K562 (cell line): ENCODE measurements at regions not wholly inside any gene's neighbourhood (a gene's known extent, or its start where the extent isn't known, plus 50 kb on each side); places are given as distances from the start of the nearest gene placed in this dataset.

Source experiments
- ATAC-seq: fragments of 200-7000 bp; cut with Tn5 transposase; 3 replicates; pipeline ENCODE4 v1.9.1; 2020; ENCODE audit warnings: moderate library complexity
- BruUV-seq: library from RNA; stranded (reverse); fragments of 400-500 nt; replicated peaks from 2 replicates; lab custom pipeline; 2021; lab: Mats Ljungman, UMichigan
- CTCF ChIA-PET: fragments of 300-600 bp; formaldehyde crosslinking; extraction: SDS; loops from one replicate; lab custom pipeline; 2021; ENCODE audit warnings: low intra/inter-chr PET ratio; lab: Yijun Ruan, JAX
- POLR2A ChIA-PET: fragments of 300-600, 350-650 bp; sonication (Branson Sonifier 250); formaldehyde crosslinking; extraction: SDS; loops from one replicate; lab custom pipeline; 2021; ENCODE audit warnings: antibody characterized with exemption, inconsistent platforms; lab: Yijun Ruan, JAX
- DNase-seq, 4 experiments: peaks; one replicate each; pipeline versions ENCODE4 v3.0.0 to v3.0.0-alpha.2; 2011 to 2018; ENCODE audit warnings: low spot score in 3 of 4, mixed read lengths in 3 of 4; ENCODE audit errors: extremely low read depth in 1 of 4
- FAIRE-seq: peaks from 2 replicates; lab custom pipeline; 2011; peaks lifted over from hg19 to GRCh38; lab: Jason Lieb, UNC
- H2AFZ ChIP-seq: 2 replicates; pipeline ENCODE4 v1.6.0; 2011; ENCODE audit warnings: low read depth, low read length, control low read depth, inconsistent platforms
- H3K27ac ChIP-seq: fragments of 200-600 bp; 3 replicates; pipeline ENCODE4 v1.8.0; 2011; ENCODE audit warnings: low read depth, mild to moderate bottlenecking, control low read depth, inconsistent platforms, low read length, moderate library complexity, mixed read lengths; ENCODE audit errors: extremely low read depth
- H3K27me3 ChIP-seq, 2 experiments: fragments of 300-600 bp in 1 of 2; 2 replicates in 1 of 2; 3 replicates in 1 of 2; pipeline versions ENCODE4 v1.6.0 to v1.8.0; 2011; ENCODE audit warnings: inconsistent platforms in 2 of 2, low read length in 2 of 2, mild to moderate bottlenecking in 1 of 2, mixed read lengths in 1 of 2, moderate library complexity in 1 of 2; ENCODE audit not compliant: control insufficient read depth in 2 of 2, insufficient read depth in 2 of 2
- H3K36me3 ChIP-seq: fragments of 300-600 bp; 3 replicates; pipeline ENCODE4 v1.8.0; 2011; ENCODE audit warnings: mild to moderate bottlenecking, low read length, inconsistent platforms; ENCODE audit not compliant: control insufficient read depth, insufficient read depth
- H3K4me1 ChIP-seq, 2 experiments: fragments of 200-600 bp in 1 of 2; replicated peaks in 1 of 2; 2 replicates in 1 of 2; 3 replicates in 1 of 2; pipeline versions ENCODE4 v1.5.1 to v1.8.0; 2011; ENCODE audit warnings: inconsistent platforms in 2 of 2, low read length in 2 of 2, mild to moderate bottlenecking in 1 of 2, mixed read lengths in 1 of 2, moderate library complexity in 1 of 2; ENCODE audit not compliant: control insufficient read depth in 2 of 2, insufficient read depth in 2 of 2
- H3K4me2 ChIP-seq: 2 replicates; pipeline ENCODE4 v1.6.1; 2011; ENCODE audit warnings: low read length, control low read depth, inconsistent platforms, mixed read lengths; ENCODE audit not compliant: insufficient read depth
- H3K4me3 ChIP-seq: fragments of 200-600 bp; sonication (generic), shearing (Covaris generic); 2 replicates; pipeline ENCODE4 v1.5.1; 2016; ENCODE audit warnings: control low read depth, inconsistent platforms
- H3K79me2 ChIP-seq: fragments of 200-600 bp; 3 replicates; pipeline ENCODE4 v1.8.0; 2011; ENCODE audit warnings: low read length, inconsistent platforms; ENCODE audit not compliant: control insufficient read depth, insufficient read depth
- H3K9ac ChIP-seq, 2 experiments: 2 replicates each; pipeline versions ENCODE4 v1.6.0 to v1.6.1; 2011; ENCODE audit warnings: low read depth in 2 of 2, low read length in 2 of 2, control low read depth in 1 of 2, inconsistent platforms in 1 of 2, mild to moderate bottlenecking in 1 of 2, mixed read lengths in 1 of 2; ENCODE audit not compliant: insufficient read depth in 1 of 2
- H3K9me1 ChIP-seq: one replicate; pipeline ENCODE4 v1.6.0; 2011; ENCODE audit warnings: inconsistent platforms, mild to moderate bottlenecking, low read length, moderate library complexity; ENCODE audit not compliant: control insufficient read depth, insufficient read depth
- H3K9me3 ChIP-seq: replicated peaks from 2 replicates; pipeline ENCODE4 v1.5.1; 2011; ENCODE audit warnings: low read depth, low read length, inconsistent platforms; ENCODE audit not compliant: control insufficient read depth, insufficient read depth
- H4K20me1 ChIP-seq: replicated peaks from 2 replicates; pipeline ENCODE4 v1.6.1; 2011; ENCODE audit warnings: low read length, inconsistent platforms, mixed read lengths; ENCODE audit not compliant: control insufficient read depth, insufficient read depth
- COPS2 ChIP-seq: fragments of 450-650 bp; conservative IDR thresholded peaks from 2 replicates; pipeline ENCODE4 v1.6.1; 2016; ENCODE audit warnings: mild to moderate bottlenecking, moderate library complexity
- NUFIP1 ChIP-seq: fragments of 450-650 bp; IDR thresholded peaks from 2 replicates; pipeline ENCODE4 v1.6.1; 2018; ENCODE audit not compliant: partially characterized antibody
- SAFB ChIP-seq: fragments of 200-400 bp; formaldehyde crosslinking; IDR thresholded peaks from 2 replicates; pipeline ENCODE4 v1.6.1; 2017; ENCODE audit warnings: low read depth, low read length, borderline replicate concordance
- SAP30 ChIP-seq: fragments of 200-600 bp; sonication (generic); IDR thresholded peaks from 2 replicates; pipeline ENCODE4 v1.6.1; 2012; ENCODE audit warnings: borderline replicate concordance, low read depth, mild to moderate bottlenecking, moderate library complexity, low read length, control low read depth, inconsistent platforms; ENCODE audit not compliant: insufficient read depth, poor library complexity, severe bottlenecking
- SRF ChIP-seq, 2 experiments: fragments of 250-450, 450-650 bp in 1 of 2; sonication (Bioruptor Pico) in 1 of 2; sonication (generic) in 1 of 2; formaldehyde crosslinking; IDR thresholded peaks; 2 replicates each; pipeline versions ENCODE4 v1.5.0 to v1.5.1; 2020 to 2022; ENCODE audit warnings: mild to moderate bottlenecking in 1 of 2, missing genetic modification reagents in 1 of 2
- STAT5A ChIP-seq: IDR thresholded peaks from 2 replicates; pipeline ENCODE4 v1.6.1; 2012; ENCODE audit warnings: low read length, inconsistent platforms, borderline replicate concordance
- TCF3 ChIP-seq: sonication (generic); formaldehyde crosslinking; IDR thresholded peaks from 2 replicates; pipeline ENCODE4 v1.4.0; 2020; ENCODE audit warnings: mild to moderate bottlenecking, missing genetic modification reagents
- XRCC3 ChIP-seq: fragments of 450-650 bp; IDR thresholded peaks from 2 replicates; pipeline ENCODE4 v1.6.1; 2017; ENCODE audit warnings: mild to moderate bottlenecking, moderate library complexity
- ZNF3 ChIP-seq: fragments of 250-450 bp; sonication (Bioruptor Pico); IDR thresholded peaks from 2 replicates; pipeline ENCODE4 v1.5.0; 2021; ENCODE audit warnings: mild to moderate bottlenecking, moderate library complexity
- WGBS: fragments of 100-300 bp; shearing (Covaris generic); methylation state at CpG from one replicate; pipeline ENCODE4 v1.1.6; 2016; ENCODE audit warnings: low coverage, mixed read lengths; ENCODE audit not compliant: insufficient coverage; ENCODE audit errors: missing lambda C conversion rate; 5-methylcytosine and 5-hydroxymethylcytosine counted together
- in situ Hi-C: fragments of 300-500 bp; cut with MboI; formaldehyde crosslinking; loops from 4 replicates; pipeline ENCODE4 v1.15.0; 2018; ENCODE audit warnings: inconsistent platforms, mixed read lengths
- intact Hi-C: fragments of 100-400 bp; cut with micrococcal nuclease; formaldehyde crosslinking; loops from 2 replicates; pipeline ENCODE4 v1.14.2; 2022
- TF ChIP-seq, protein P1 (sequence below): fragments of 450-650 bp; IDR thresholded peaks from 2 replicates; pipeline ENCODE4 v1.6.1; 2016; ENCODE audit warnings: antibody characterized with exemption
- TF ChIP-seq, protein P2 (sequence below), 2 experiments: fragments of 450-650 bp in 1 of 2; sonication (generic) in 1 of 2; formaldehyde crosslinking; conservative IDR thresholded peaks; 2 replicates each; pipeline versions ENCODE4 v1.4.0 to v1.8.1; 2020 to 2022; ENCODE audit warnings: mild to moderate bottlenecking in 1 of 2, missing genetic modification reagents in 1 of 2

DNA sequence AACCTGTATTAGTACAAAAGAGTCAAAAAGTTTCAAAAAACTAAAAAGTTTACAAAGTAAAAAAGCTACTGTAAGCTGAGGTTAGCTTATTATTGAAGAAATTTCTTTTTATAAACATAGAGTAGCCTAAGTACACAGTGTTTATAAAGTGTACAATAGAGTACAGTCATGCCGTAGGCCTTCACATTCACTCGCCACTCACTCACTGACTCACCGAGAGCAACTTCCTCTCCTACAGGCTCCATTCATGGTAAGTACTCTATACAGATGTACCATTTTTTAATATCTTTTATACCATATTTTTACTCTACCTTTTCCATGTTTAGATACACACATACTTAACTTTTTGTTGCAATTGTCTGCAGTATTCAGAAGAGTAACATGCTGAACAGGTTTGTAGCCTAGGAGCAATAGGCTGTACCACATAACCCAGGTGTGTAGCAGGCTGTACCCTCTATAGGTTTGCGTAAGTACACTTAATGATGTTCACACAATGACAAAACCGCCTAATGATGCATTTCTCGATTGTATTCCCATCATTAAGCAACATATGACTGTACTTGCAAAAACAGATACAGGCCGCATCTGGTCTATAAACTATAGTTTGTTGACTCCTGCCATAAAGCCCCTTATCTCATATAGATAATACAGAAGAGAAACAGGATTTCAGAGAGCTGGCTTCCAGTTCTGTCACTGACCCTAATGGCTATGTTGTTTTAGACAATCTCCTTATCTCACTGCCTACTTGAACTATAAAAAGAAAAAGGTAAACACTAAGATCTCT, 438.8 kb downstream of the HTR7 start:
- no peak for FAIRE-seq
- intact Hi-C loops (no loop called here), in situ Hi-C loops (no loop called here)
- no peaks in the 10 kb centered on the region for H3K27me3 ChIP-seq
- BruUV-seq: no TSS peak
- no peak overlapping the region for H3K4me2 ChIP-seq
- ATAC-seq: no peak
- H4K20me1 ChIP-seq: no peaks in the 10 kb centered on the region
- ChIA-PET POLR2A (no interaction called here), CTCF (no interaction called here)
- H3K4me3 ChIP-seq: no peak overlapping the region
- no peaks in the 10 kb centered on the region for H3K9me1 ChIP-seq
- no peaks in the 10 kb centered on the region for H3K9me3 ChIP-seq
- H3K9ac ChIP-seq: no peak overlapping the region
- H3K27ac ChIP-seq: no peak overlapping the region
- no peaks in the 10 kb centered on the region for H3K36me3 ChIP-seq
- TF ChIP-seq SAP30 (no peak), ZNF3 (CRISPR knock-in tag) (no peak)
- TF ChIP-seq, all 486 proteins: peak for 0
- Histone ChIP-seq H2AFZ (no peak overlapping the region), H3K79me2 (no peaks in the 10 kb centered on the region), H3K4me1 (no peaks in the 10 kb centered on the region)
- WGBS: 1% methylated on average over 7 of the region's 7 CpGs
- DNase-seq: no peak

GRCh38 chr10:90420637-90421318, 437.1 kb downstream of the HTR7 start:
- no peaks in the 10 kb centered on the region for H3K36me3 ChIP-seq
- H2AFZ ChIP-seq: no peak overlapping the region
- H3K27ac ChIP-seq: no peak overlapping the region
- no TSS peak for BruUV-seq
- H3K4me2 ChIP-seq: no peak overlapping the region
- no peak overlapping the region for H3K4me3 ChIP-seq
- H4K20me1 ChIP-seq: no peaks in the 10 kb centered on the region
- ChIA-PET CTCF (no interaction called here), POLR2A (no interaction called here)
- in situ Hi-C loops: no loop called here
- H3K9ac ChIP-seq: no peak overlapping the region
- DNase-seq (no peak), FAIRE-seq (no peak), ATAC-seq (no peak)
- no peaks in the 10 kb centered on the region for H3K9me3 ChIP-seq
- H3K79me2 ChIP-seq: no peaks in the 10 kb centered on the region
- H3K27me3 ChIP-seq: no peaks in the 10 kb centered on the region
- TF ChIP-seq, protein P1, sequence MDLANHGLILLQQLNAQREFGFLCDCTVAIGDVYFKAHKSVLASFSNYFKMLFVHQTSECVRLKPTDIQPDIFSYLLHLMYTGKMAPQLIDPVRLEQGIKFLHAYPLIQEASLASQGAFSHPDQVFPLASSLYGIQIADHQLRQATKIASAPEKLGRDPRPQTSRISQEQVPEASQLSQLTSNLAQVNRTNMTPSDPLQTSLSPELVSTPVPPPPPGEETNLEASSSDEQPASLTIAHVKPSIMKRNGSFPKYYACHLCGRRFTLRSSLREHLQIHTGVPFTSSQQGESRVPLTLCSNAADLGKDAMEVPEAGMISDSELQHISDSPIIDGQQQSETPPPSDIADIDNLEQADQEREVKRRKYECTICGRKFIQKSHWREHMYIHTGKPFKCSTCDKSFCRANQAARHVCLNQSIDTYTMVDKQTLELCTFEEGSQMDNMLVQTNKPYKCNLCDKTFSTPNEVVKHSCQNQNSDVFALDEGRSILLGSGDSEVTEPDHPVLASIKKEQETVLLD: no peak
- TF ChIP-seq NUFIP1 (no peak), SAFB (no peak), XRCC3 (no peak), TCF3 (CRISPR knock-in tag) (no peak), SRF (CRISPR knock-in tag; IDR thresholded peaks at IDR 0.05) (no peak), COPS2 (no peak), STAT5A (no peak)
- TF ChIP-seq, protein P2, sequence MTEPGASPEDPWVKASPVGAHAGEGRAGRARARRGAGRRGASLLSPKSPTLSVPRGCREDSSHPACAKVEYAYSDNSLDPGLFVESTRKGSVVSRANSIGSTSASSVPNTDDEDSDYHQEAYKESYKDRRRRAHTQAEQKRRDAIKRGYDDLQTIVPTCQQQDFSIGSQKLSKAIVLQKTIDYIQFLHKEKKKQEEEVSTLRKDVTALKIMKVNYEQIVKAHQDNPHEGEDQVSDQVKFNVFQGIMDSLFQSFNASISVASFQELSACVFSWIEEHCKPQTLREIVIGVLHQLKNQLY (CRISPR knock-in tag; conservative IDR thresholded peaks at IDR 0.05): no peak
- WGBS: 0% methylated on average over 1 of the region's 1 CpG
- no peaks in the 10 kb centered on the region for H3K4me1 ChIP-seq
- intact Hi-C loops: no loop called here
- H3K9me1 ChIP-seq: no peaks in the 10 kb centered on the region
